Lung (tissue), 11 donors: ENCODE measurements at regions not wholly inside any gene's neighbourhood (a gene's known extent, or its start where the extent isn't known, plus 50 kb on each side); places are given as distances from the start of the nearest gene placed in this dataset.

ENCODE experiments used
- ATAC-seq: fragments of 200-7000 bp; cut with Tn5 transposase; one replicate; pipeline ENCODE4 v1.9.1; 2020; ENCODE audit warnings: moderate number of reproducible peaks; ENCODE audit not compliant: insufficient read depth, low FRiP score
- DNase-seq, 3 donors: peaks; one replicate each; pipeline ENCODE4 v3.0.0-alpha.2; 2013 to 2017
- H3K27ac ChIP-seq, 2 donors: one replicate each; pipeline ENCODE4 v1.5.1; 2013; ENCODE audit warnings: mild to moderate bottlenecking in 2 of 2, moderate library complexity in 2 of 2, control low read depth in 1 of 2, inconsistent platforms in 1 of 2, low read depth in 1 of 2, low read length in 1 of 2
- H3K27me3 ChIP-seq, 3 donors: one replicate each; pipeline ENCODE4 v1.5.1; 2013; ENCODE audit warnings: low read length in 2 of 3; ENCODE audit not compliant: control insufficient read depth in 3 of 3, insufficient read depth in 3 of 3
- H3K36me3 ChIP-seq, 4 donors: one replicate each; pipeline ENCODE4 v1.5.1; 2013; ENCODE audit warnings: low read length in 4 of 4, mild to moderate bottlenecking in 1 of 4, moderate library complexity in 1 of 4; ENCODE audit not compliant: control insufficient read depth in 4 of 4, insufficient read depth in 4 of 4
- H3K4me1 ChIP-seq, 5 donors: one replicate each; pipeline ENCODE4 v1.5.1; 2013; ENCODE audit warnings: low read length in 5 of 5, mild to moderate bottlenecking in 2 of 5, moderate library complexity in 1 of 5; ENCODE audit not compliant: control insufficient read depth in 5 of 5, insufficient read depth in 5 of 5
- H3K4me3 ChIP-seq: one replicate; pipeline ENCODE4 v1.5.1; 2013; ENCODE audit warnings: mild to moderate bottlenecking, control low read depth, moderate library complexity
- H3K9ac ChIP-seq, 2 donors: one replicate each; pipeline ENCODE4 v1.5.1; 2013; ENCODE audit warnings: low read length in 2 of 2, control low read depth in 1 of 2; ENCODE audit not compliant: insufficient read depth in 1 of 2
- H3K9me3 ChIP-seq, 4 donors: one replicate each; pipeline ENCODE4 v1.5.1; 2013; ENCODE audit warnings: low read length in 3 of 4, mild to moderate bottlenecking in 1 of 4, moderate library complexity in 1 of 4; ENCODE audit not compliant: control insufficient read depth in 4 of 4, insufficient read depth in 3 of 4
- CTCF ChIP-seq: IDR thresholded peaks from 2 replicates; pipeline ENCODE4 v1.5.1; 2012; ENCODE audit warnings: mild to moderate bottlenecking; ENCODE audit errors: control extremely low read depth, extremely low read depth
- WGBS, 2 donors: extraction: QIAGEN DNeasy Blood & Tissue Kit; methylation state at CpG; one replicate each; pipeline ENCODE4 v1.1.7; 2013; 5-methylcytosine and 5-hydroxymethylcytosine counted together
- donor health status: control.
- donor health status: control.
- donor health status: Bipolar disorder and iron deficiency.
- donor health status: healthy.
- donor health status: DM: yes; HTN: yes; CAD: no.

- H3K27ac ChIP-seq = no peak overlapping the region
- H3K36me3 ChIP-seq = no peaks in the 10 kb centered on the region
- TF ChIP-seq CTCF = no peak
- no peaks in the 10 kb centered on the region for H3K9me3 ChIP-seq
- 45 to 63% methylated on average over 2 of the region's 2 CpGs for WGBS, 2 donors
- no peaks in the 10 kb centered on the region for H3K27me3 ChIP-seq
- no peak overlapping the region for H3K9ac ChIP-seq
- H3K4me3 ChIP-seq = no peak overlapping the region
- no peak for DNase-seq
- ATAC-seq = no peak
- H3K4me1 ChIP-seq = peaks cover 0 to 6% (median 0%) of the 10 kb centered on the region in 5 donors
These were observed 877.7 kb downstream of the TLE1 start for GRCh38 chr9:80811656-80812055.

GRCh38 chr9:80811003-80811402, 878.3 kb downstream of the TLE1 start:
- Histone ChIP-seq H3K4me3 (no peak overlapping the region), H3K9me3 (no peaks in the 10 kb centered on the region), H3K4me1 (peaks cover 0 to 12% (median 0%) of the 10 kb centered on the region in 5 donors), H3K36me3 (no peaks in the 10 kb centered on the region), H3K9ac (no peak overlapping the region), H3K27ac (no peak overlapping the region), H3K27me3 (no peaks in the 10 kb centered on the region)
- no peak for ATAC-seq
- no peak for TF ChIP-seq CTCF
- no peak for DNase-seq

- no peaks in the 10 kb centered on the region for H3K27me3 ChIP-seq
- H3K9ac ChIP-seq = no peak overlapping the region
- no peak overlapping the region for H3K27ac ChIP-seq
- no peaks in the 10 kb centered on the region for H3K36me3 ChIP-seq
- no peak for TF ChIP-seq CTCF
- H3K9me3 ChIP-seq = no peaks in the 10 kb centered on the region
- peaks cover 0 to 12% (median 0%) of the 10 kb centered on the region in 5 donors for H3K4me1 ChIP-seq
- H3K4me3 ChIP-seq = no peak overlapping the region
- ATAC-seq = no peak
- peak in 2 of 3 donors; percentile 59 to 67 for DNase-seq
These were observed 882.7 kb downstream of the TLE1 start for GRCh38 chr9:80806671-80807070.

GRCh38 chr9:80804873-80805272, 884.5 kb downstream of the TLE1 start:
- H3K27ac ChIP-seq = no peak overlapping the region
- no peak for ATAC-seq
- TF ChIP-seq CTCF = no peak
- no peak for DNase-seq
- no peaks in the 10 kb centered on the region for H3K36me3 ChIP-seq
- peaks cover 0 to 12% (median 0%) of the 10 kb centered on the region in 5 donors for H3K4me1 ChIP-seq
- no peak overlapping the region for H3K4me3 ChIP-seq
- no peak overlapping the region for H3K9ac ChIP-seq
- peaks cover 0 to 5% (median under 1%) of the 10 kb centered on the region in 4 donors for H3K9me3 ChIP-seq
- H3K27me3 ChIP-seq = no peaks in the 10 kb centered on the region
